GM18861 (cell line): ENCODE measurements at regions not wholly inside any gene's neighbourhood (a gene's known extent, or its start where the extent isn't known, plus 50 kb on each side); places are given as distances from the start of the nearest gene placed in this dataset.
"Not testable (repeated sequence)": the region's sequence is repeated elsewhere in the genome, so short reads cannot be mapped to it uniquely, and the experiment has no call there.

Source experiments
- ATAC-seq: cut with Tn5 transposase; IDR thresholded peaks from one replicate; pipeline ENCODE4 v1.9.1; 2021; ENCODE audit not compliant: unreplicated experiment

GRCh38 chr7:47093320-47094234 is 488.3 kb downstream of the TNS3 start:
- ATAC-seq, result no peak

DNA sequence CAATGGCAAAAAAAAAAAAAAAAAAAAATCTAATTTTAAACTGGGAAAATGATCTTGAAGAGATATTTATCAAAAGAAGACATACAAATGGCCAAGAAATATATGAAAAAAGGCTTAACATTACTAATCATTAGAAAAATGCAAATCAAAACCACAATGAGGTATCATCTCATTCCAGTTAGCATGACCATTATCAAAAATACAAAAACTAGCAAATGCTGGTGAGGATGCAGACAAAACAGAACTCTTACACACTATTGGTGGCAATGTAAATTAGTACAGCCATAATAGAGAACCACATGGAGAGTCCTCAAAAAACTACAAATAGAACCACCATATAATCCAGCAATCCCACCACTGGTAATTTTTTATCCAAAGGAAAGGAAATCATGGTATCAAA is 489.6 kb downstream of the TNS3 start:
- ATAC-seq, result no peak

GRCh38 chr7:47091141-47091540 is 490.8 kb downstream of the TNS3 start:
- no peak for ATAC-seq

GRCh38 chr7:47089461-47089860 is 492.4 kb downstream of the TNS3 start:
- ATAC-seq, result no peak

DNA sequence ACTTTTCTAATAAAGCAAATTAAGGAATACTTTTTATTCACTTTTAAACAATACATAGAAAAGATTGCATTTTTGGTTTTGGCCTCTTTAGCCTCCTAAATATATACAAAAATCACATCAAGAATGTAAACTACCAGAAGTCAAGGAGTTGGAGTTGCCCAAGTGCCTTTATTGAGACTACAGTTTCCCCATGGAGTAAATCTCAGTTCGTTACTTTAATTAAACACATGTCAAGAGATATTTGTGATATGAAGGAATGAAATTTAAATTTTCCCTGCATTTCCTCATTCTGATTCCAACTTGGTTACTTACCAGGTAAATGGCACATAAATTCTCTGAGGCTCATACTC is 492.9 kb downstream of the TNS3 start:
- ATAC-seq, result no peak

GRCh38 chr7:47088329-47089067 is 493.4 kb downstream of the TNS3 start:
- ATAC-seq, result peak; percentile 65

DNA sequence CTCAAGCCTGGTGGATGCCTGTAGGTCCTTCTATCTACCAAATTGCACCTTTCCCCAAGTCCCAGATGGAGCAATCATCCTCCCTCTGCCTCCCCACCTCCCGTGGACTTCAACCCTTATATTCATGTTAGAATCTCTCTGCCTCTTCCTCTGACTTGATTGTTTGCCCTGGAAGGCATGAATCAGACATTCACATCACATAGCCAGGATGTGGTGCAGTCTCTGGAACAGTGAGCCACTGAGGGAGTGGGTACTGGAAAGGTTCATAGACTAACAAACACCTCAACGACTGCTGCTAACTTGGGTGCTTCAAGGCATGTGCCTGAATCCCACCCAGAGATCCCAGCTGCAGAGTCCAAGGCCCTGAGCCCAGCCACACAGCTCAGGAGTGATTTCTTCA is 494.0 kb downstream of the TNS3 start:
- no peak for ATAC-seq

DNA sequence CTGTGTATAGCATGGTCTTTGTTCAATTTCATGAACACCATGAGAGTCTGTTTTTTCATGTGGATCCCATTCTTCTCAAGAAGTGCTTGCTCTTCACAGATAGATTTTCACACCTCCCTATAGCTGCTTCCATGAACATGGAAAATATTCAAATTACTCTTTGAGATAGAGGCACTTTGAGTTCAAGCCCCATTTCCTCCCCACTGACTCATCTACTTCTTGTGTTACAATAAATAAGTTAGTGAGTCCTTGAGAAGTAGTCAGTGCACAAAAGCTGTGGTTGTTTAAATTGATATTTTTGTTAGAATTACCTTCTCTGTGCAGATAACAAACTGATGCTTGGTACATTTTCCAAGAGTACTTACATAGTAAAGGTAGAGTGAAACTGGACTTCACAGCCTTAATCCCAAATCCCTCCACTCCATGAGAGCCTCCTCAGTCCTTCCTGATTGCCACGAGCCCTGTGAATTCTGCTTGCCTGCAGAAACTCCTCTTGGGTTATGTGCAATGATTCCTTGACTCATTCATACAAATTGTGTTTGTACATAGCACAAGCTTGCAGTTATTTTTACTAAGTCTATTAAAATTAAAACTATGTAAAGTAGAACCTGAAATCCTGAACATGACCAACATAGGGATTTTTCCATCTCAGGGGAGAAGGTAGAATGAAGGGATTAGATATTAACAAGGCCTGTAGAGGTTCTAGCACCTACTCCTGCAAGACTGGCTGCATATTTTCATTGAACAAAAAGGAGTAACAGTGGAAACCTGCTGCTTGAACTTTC is 496.2 kb downstream of the TNS3 start:
- ATAC-seq, result no peak

DNA sequence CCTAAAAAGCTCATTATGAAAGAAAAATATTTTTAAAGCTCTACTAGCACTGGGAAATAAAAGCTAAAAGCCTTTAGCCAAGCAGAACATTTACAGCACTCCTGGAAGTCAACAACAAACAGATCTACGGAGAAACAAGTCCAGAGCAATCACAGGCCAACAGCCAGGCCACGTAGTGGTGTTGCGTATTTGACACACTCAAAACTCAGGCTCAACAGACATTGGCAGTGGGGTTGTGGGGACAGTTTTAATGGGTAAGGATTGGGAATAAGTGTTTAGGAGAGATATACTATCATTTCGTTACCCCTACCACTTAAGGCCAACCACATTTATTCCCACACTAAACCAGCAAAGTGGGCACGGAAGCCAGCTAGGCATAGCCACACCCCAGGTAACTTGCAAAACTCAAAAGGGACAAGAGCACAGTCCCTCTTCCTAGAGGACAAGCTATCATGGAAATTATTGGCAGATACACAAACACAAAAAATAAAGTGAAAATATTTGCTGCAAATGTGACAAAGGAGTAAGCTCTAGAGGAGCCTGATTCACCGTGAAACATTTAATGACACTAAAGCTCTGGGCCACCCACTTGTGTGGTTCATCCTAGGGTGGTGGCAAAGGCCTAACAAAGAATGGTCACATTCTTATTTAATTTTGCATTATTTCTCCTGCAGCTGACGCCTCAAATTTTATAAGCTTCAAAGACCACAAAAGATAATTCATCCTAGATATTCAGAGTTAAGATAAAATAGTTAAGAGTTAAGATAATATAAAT is 498.2 kb downstream of the TNS3 start:
- ATAC-seq, result no peak

DNA sequence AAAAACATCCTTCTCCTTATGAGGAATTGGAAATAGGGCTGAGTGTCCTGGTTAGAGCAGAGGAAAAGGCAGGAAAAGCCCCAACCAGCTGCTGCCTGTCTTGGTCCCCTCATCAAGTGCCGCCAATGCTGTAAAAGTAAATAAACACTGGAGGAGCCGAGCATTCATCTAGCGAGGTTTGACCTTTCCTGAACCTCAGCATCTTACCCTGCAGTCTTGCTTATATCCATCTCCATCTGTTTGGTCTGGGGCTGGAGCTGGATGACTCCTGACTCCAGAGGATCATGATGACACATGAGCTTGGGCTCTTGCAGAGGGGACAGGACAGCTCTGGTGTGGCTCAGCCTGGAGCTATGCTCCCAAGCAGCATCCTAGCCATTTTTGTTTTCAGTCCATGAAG is 501.1 kb downstream of the TNS3 start:
- no peak for ATAC-seq

DNA sequence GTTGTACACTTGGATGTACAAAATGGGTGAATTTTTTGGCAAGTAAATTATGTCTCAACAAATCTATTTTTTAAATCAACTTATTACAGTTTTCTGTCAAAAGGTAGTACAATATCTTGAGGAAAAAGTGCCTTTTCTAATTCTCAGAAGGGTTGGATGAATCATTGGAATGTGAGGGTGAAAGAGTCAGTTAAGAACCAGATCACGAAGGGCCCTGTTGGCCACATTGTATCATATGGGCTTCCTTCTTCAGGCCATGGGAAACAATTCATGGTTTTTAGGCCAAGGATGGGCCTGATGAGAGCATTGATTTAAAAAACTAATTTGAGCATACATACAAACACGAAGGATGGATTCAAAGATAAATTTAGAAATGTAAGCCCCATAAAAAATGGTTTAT is 503.7 kb downstream of the TNS3 start:
- ATAC-seq, result no peak

- no peak for ATAC-seq
Observed at GRCh38 chr7:47074702-47075153, 507.2 kb downstream of the TNS3 start.

DNA sequence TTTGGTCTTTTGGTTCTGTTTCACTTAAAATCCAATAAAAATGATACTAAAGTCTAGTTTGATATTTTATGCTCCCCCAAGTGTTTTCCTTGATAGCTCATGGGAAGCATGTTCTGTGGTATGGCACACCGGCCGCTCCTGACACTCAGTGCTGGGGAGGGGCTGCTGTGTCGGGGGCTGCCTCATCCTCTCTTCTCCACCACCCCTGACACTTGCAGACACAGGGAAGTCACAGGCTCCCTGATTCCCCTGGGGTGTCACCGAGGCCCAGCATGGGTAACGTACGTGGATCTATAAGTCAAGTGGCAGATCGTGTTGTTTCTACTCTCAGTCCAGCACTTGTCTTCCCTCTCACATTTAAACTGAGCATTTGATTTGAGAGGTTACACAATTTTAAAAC is 508.6 kb downstream of the TNS3 start:
- ATAC-seq, result no peak

- no peak for ATAC-seq
Observed at GRCh38 chr7:47071866-47072265, 510.0 kb downstream of the TNS3 start.

DNA sequence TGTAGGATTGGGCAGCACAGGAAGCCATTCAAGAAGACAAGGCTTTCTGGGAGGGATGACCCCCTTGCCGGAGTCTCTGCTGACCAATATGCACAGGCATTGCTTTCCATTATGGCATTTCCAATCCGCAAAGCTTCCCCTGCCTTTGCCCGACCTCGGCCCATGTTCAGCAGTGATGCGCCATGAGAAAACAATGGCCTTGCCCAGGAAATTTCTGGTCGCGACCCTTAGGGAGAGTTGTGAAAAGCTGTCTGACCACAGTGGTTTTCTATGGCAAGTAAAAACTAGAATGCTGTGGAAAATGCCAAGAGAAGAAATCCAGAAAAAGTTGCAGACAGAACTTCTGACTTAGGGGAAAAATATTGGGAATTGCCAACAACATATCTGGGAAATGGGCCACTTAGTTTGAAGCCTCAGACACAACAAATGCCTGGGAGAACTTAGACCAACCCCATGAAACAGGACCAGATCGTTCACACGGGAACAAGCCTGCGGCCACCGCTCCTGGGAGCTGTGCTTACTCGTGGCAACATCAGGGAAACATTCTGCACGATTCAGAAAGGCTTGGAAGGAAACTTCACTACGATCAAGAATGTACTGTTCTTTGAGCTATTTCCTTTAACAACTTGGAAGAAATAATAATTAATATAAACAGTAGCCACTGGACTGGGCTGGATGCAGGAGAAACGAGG is 512.4 kb downstream of the TNS3 start:
- ATAC-seq, result no peak

DNA sequence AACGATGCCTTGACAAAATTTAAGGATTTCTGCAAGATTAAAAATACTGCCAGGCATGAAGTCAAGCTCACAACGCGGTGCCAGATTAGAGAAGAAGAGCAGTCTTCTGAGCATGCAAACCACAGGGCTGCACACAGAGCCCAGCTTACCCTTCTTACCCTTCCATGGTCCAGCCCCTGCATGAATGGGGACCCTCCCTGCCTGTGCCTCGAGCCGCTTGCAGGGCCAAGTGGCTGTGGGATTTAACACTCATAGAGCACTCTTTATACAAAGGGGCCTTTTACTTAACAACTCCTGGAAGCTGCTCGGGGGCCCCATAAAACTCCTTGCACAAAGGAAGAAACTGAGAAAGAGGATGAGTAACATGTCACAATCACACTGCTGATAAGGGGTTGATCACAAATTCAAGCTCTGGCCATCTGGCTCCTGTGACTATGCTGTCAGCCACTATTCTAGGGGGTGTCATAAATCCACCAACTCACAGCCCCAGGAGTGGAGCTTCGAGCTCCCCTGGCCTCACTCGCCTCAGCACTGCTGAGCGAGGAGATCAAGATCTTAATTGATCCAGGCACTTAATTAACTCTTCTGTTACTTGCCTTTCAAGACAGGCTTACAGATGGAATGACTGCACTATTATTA is 514.8 kb downstream of the TNS3 start:
- ATAC-seq, result no peak

DNA sequence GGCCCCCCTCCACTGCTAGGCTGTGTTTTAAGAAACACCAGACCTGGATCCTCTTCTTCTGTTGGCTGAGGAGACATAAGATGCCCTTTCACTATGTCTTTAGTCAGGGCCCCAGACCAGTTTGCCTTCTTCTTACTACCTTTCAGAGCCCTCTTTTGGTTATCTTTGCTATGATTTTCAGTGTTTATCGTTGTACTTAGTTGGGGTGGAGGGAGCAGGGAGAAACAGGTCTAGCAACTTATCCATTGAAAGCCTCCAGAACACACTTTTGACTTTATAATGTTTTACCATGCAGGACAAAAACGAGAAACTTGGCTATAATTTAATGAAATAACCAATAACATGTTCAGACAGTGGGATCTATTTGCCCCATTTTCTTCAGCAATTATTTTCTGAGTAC is 525.2 kb downstream of the TNS3 start:
- no peak for ATAC-seq

GRCh38 chr7:47052541-47053208 is 529.2 kb downstream of the TNS3 start:
- ATAC-seq, result not testable (repeated sequence)

DNA sequence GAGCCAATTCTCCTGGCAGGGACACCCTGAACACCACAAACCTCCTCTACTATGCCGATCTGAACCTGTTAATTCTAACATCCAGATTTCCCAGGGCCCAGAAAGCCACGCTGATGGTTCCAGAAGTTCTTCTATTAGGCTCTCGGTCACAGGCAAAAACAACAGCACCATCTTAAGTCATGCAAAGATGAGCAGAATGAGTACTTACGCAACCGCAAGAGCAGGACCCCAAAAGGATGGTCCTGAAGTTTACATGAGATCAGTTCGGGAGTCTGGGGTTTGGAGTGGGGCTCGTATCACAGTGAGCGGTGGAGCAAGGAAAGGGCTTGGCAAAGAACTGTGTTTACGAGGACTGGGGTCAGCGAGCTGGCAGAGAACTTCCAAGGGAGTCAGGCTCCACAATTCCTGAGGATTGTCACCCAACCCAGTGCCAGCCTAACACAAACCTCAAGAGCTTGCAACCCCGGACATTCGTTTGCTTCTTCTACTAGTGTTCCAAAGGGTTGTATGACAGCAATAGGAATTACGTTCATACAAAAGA is 532.6 kb downstream of the TNS3 start:
- ATAC-seq, result no peak
